ENCODE measurements at regions not wholly inside any gene's neighbourhood (a gene's known extent, or its start where the extent isn't known, plus 50 kb on each side); places are given as distances from the start of the nearest gene placed in this dataset.

- no peak for TF ChIP-seq ZNF224 (CRISPR knock-in tag; IDR thresholded peaks at IDR 0.05)
- TF ChIP-seq CC2D1A (IDR thresholded peaks at IDR 0.05): peak; percentile 77; the same call in 1 of the 2 replicates
- peak; percentile 88 for TF ChIP-seq CHD4 (IDR thresholded peaks at IDR 0.05; ENCODE audit: insufficient read depth, insufficient replicate concordance, low read depth, low read length, poor library complexity, severe bottlenecking)
- peak; percentile 95 for TF ChIP-seq SMARCA5 (IDR thresholded peaks at IDR 0.05)
- TF ChIP-seq, protein P1, sequence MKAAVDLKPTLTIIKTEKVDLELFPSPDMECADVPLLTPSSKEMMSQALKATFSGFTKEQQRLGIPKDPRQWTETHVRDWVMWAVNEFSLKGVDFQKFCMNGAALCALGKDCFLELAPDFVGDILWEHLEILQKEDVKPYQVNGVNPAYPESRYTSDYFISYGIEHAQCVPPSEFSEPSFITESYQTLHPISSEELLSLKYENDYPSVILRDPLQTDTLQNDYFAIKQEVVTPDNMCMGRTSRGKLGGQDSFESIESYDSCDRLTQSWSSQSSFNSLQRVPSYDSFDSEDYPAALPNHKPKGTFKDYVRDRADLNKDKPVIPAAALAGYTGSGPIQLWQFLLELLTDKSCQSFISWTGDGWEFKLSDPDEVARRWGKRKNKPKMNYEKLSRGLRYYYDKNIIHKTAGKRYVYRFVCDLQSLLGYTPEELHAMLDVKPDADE (conservative IDR thresholded peaks at IDR 0.05; ENCODE audit: control insufficient read depth, low read depth, low read length): no peak
- TF ChIP-seq HDAC2 (IDR thresholded peaks at IDR 0.05): peak; percentile 92
- no peak for TF ChIP-seq HDAC3 (IDR thresholded peaks at IDR 0.05; ENCODE audit: borderline replicate concordance, partially characterized antibody)
- TF ChIP-seq ZNF140 (CRISPR knock-in tag; IDR thresholded peaks at IDR 0.05): no peak
- TF ChIP-seq BRCA1 (IDR thresholded peaks at IDR 0.05): no peak
- TF ChIP-seq BRCA1 (CRISPR knock-in tag; IDR thresholded peaks at IDR 0.05): no peak
- no peak for TF ChIP-seq ZFPM2 (CRISPR knock-in tag; IDR thresholded peaks at IDR 0.05)
- TF ChIP-seq, protein P2, sequence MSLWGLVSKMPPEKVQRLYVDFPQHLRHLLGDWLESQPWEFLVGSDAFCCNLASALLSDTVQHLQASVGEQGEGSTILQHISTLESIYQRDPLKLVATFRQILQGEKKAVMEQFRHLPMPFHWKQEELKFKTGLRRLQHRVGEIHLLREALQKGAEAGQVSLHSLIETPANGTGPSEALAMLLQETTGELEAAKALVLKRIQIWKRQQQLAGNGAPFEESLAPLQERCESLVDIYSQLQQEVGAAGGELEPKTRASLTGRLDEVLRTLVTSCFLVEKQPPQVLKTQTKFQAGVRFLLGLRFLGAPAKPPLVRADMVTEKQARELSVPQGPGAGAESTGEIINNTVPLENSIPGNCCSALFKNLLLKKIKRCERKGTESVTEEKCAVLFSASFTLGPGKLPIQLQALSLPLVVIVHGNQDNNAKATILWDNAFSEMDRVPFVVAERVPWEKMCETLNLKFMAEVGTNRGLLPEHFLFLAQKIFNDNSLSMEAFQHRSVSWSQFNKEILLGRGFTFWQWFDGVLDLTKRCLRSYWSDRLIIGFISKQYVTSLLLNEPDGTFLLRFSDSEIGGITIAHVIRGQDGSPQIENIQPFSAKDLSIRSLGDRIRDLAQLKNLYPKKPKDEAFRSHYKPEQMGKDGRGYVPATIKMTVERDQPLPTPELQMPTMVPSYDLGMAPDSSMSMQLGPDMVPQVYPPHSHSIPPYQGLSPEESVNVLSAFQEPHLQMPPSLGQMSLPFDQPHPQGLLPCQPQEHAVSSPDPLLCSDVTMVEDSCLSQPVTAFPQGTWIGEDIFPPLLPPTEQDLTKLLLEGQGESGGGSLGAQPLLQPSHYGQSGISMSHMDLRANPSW (CRISPR knock-in tag; IDR thresholded peaks at IDR 0.05): no peak
- TF ChIP-seq GTF2A2 (tag; IDR thresholded peaks at IDR 0.05): no peak
- no peak for TF ChIP-seq LCOR (CRISPR knock-in tag; IDR thresholded peaks at IDR 0.05)
- no peak for TF ChIP-seq ZNF134 (CRISPR knock-in tag; conservative IDR thresholded peaks at IDR 0.05)
- no peak for TF ChIP-seq ATF7 (IDR thresholded peaks at IDR 0.05)
- no peak for TF ChIP-seq JUN (IDR thresholded peaks at IDR 0.05; ENCODE audit: borderline replicate concordance, low read depth, low read length)
- no peak for TF ChIP-seq JUN (CRISPR knock-in tag; IDR thresholded peaks at IDR 0.05; ENCODE audit: borderline replicate concordance)
- no peak for TF ChIP-seq RAD51 (IDR thresholded peaks at IDR 0.05; ENCODE audit: borderline replicate concordance, low read depth)
- TF ChIP-seq, protein P3, sequence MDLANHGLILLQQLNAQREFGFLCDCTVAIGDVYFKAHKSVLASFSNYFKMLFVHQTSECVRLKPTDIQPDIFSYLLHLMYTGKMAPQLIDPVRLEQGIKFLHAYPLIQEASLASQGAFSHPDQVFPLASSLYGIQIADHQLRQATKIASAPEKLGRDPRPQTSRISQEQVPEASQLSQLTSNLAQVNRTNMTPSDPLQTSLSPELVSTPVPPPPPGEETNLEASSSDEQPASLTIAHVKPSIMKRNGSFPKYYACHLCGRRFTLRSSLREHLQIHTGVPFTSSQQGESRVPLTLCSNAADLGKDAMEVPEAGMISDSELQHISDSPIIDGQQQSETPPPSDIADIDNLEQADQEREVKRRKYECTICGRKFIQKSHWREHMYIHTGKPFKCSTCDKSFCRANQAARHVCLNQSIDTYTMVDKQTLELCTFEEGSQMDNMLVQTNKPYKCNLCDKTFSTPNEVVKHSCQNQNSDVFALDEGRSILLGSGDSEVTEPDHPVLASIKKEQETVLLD (IDR thresholded peaks at IDR 0.05): 0 out of 2 replicates have a peak, but pooled peaks have one; percentile 17
- no peak for TF ChIP-seq ELF4 (CRISPR knock-in tag; IDR thresholded peaks at IDR 0.05)
- TF ChIP-seq ZNF146 (CRISPR knock-in tag; IDR thresholded peaks at IDR 0.05; ENCODE audit: unreplicated experiment): peak; percentile 100
- TF ChIP-seq, protein P4, sequence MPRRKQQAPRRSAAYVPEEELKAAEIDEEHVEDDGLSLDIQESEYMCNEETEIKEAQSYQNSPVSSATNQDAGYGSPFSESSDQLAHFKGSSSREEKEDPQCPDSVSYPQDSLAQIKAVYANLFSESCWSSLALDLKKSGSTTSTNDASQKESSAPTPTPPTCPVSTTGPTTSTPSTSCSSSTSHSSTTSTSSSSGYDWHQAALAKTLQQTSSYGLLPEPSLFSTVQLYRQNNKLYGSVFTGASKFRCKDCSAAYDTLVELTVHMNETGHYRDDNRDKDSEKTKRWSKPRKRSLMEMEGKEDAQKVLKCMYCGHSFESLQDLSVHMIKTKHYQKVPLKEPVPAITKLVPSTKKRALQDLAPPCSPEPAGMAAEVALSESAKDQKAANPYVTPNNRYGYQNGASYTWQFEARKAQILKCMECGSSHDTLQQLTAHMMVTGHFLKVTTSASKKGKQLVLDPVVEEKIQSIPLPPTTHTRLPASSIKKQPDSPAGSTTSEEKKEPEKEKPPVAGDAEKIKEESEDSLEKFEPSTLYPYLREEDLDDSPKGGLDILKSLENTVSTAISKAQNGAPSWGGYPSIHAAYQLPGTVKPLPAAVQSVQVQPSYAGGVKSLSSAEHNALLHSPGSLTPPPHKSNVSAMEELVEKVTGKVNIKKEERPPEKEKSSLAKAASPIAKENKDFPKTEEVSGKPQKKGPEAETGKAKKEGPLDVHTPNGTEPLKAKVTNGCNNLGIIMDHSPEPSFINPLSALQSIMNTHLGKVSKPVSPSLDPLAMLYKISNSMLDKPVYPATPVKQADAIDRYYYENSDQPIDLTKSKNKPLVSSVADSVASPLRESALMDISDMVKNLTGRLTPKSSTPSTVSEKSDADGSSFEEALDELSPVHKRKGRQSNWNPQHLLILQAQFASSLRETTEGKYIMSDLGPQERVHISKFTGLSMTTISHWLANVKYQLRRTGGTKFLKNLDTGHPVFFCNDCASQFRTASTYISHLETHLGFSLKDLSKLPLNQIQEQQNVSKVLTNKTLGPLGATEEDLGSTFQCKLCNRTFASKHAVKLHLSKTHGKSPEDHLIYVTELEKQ (CRISPR knock-in tag; IDR thresholded peaks at IDR 0.05): no peak
Observed at GRCh38 chr6:11956781-11957180, 55.3 kb upstream of the HIVEP1 start (continued).

All from K562 (cell line).